Ovary (tissue), 7 donors: ENCODE measurements at regions not wholly inside any gene's neighbourhood (a gene's known extent, or its start where the extent isn't known, plus 50 kb on each side); places are given as distances from the start of the nearest gene placed in this dataset.

Experiments
- DNase-seq, 5 donors: peaks; one replicate each; pipeline ENCODE4 v3.0.0-alpha.2; 2019 to 2020
- H3K27ac ChIP-seq, 2 donors: fragments of 200-600 bp; one replicate each; pipeline versions ENCODE4 v1.5.1 to v1.8.0; 2019 to 2022
- H3K27me3 ChIP-seq: fragments of 200-600 bp; one replicate; pipeline ENCODE4 v1.8.0; 2022
- H3K36me3 ChIP-seq: fragments of 200-600 bp; sonication (generic); one replicate; pipeline ENCODE4 v1.5.1; 2019
- H3K4me1 ChIP-seq: one replicate; pipeline ENCODE4 v1.8.1; 2013; ENCODE audit warnings: mild to moderate bottlenecking, moderate library complexity; ENCODE audit not compliant: insufficient read depth
- H3K4me3 ChIP-seq: fragments of 200-600 bp; sonication (generic); one replicate; pipeline ENCODE4 v1.5.1; 2017
- H3K9me3 ChIP-seq, 2 donors: fragments of 200-600 bp in 1 of 2; sonication (generic) in 1 of 2; one replicate each; pipeline versions ENCODE4 v1.5.1 to v1.8.1; 2013 to 2019; ENCODE audit warnings: mild to moderate bottlenecking in 1 of 2, moderate library complexity in 1 of 2
- CTCF ChIP-seq, 3 donors: fragments of 450-650 bp in 2 of 3; fragments of 200-600 bp in 1 of 3; IDR thresholded peaks; one replicate each; pipeline versions ENCODE4 v1.5.1 to v1.8.0; 2016 to 2022; ENCODE audit warnings: antibody characterized with exemption in 3 of 3, mild to moderate bottlenecking in 1 of 3
- EP300 ChIP-seq: sonication (generic); formaldehyde crosslinking; IDR thresholded peaks from one replicate; pipeline ENCODE4 v1.6.1; 2017; ENCODE audit warnings: antibody characterized with exemption
- POLR2A ChIP-seq: fragments of 450-650 bp; IDR thresholded peaks from one replicate; pipeline ENCODE4 v1.6.1; 2017; ENCODE audit warnings: antibody characterized with exemption, mild to moderate bottlenecking, moderate library complexity
- WGBS, 3 donors: extraction: QIAGEN DNeasy Blood & Tissue Kit in 1 of 3; methylation state at CpG; one replicate each; pipeline versions ENCODE4 v1.1.5 to v1.1.7; 2013 to 2017; 5-methylcytosine and 5-hydroxymethylcytosine counted together
- intact Hi-C, 4 donors: fragments of 100-400 bp; cut with DNase I; formaldehyde crosslinking; loops; one replicate each; pipeline versions ENCODE4 v1.11.0 to v1.15.1; 2022 to 2023
- donor health status: DM: no; HTN: no; CAD: no; lungs with moderate emphysema.
- donor health status: DM: no; HTN: no; CAD: no.
- donor health status: Bipolar disorder and iron deficiency.
- donor health status: DM: no; HTN: no; CAD: no.
- donor health status: DM: yes; HTN: yes; CAD: no.

DNA sequence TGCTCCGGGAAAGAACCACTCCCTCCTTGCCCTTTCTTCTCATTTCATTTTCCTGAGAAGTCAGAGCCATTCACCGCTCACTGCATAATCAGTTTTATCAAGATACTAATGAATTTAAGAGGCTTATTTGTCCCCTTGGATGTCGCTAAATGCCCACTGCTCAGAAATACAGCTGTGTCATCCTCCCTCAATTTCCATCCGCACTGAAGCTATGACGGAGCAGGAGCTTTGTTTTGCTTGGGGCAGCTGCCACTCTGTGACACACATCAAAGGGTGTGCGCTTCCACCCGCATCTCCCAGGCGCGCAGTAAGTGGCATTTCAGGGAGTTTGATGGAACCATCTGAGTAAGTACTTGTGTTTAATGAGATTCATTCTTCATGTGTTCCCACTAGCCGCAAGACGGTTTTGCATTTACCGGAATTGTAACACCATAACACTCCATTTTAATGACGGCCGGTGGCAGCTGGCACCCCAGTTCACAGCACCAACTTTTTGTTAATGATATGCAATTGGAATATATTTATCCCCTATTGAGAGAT lies 103.8 kb upstream of the PARD3 start:
- Histone ChIP-seq H3K4me1 (peaks cover 1% of the 10 kb centered on the region), H3K27me3 (no peaks in the 10 kb centered on the region), H3K27ac (no peak overlapping the region), H3K4me3 (no peak overlapping the region), H3K36me3 (no peaks in the 10 kb centered on the region), H3K9me3 (no peaks in the 10 kb centered on the region)
- intact Hi-C loops: no loop called here
- DNase-seq: no peak
- WGBS, 3 donors: 88 to 91% (median 89%) methylated on average over 14 of the region's 14 CpGs
- TF ChIP-seq POLR2A (no peak), EP300 (no peak), CTCF (IDR thresholded peaks at IDR 0.05) (no peak)

DNA sequence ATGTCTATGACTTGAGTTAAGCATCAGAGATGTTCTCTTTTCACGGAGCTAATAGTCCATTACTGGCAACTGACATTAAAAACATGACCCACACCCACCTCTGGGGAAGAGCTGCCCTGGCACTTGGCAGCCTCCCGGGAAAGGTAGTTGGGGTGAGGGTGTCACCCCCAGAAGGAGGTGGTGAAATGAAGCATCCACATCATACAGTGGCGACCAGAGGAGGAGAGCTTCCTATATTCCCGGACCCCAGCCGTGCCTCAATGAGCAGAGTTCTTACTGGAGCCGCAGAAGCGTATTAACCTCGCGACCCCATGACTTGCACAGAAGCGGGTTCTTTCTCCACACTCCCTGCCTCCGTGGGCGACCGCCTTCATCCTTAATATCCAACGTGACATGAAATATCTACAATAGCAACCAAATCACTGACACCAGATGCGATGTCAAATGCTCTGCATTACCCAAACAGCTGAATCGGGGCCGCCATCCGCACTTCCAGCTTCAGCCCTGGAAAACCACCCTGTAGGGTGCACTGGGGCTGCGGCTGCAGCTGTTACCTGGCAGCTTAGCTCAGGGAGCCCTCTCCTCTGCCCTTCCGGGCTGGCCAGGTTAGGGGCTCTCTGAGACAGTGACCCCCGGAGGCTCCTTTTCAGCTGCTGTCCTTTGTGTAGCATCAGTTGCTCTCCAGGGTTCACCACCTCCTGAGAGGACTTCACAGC lies 103.1 kb upstream of the PARD3 start:
- H3K36me3 ChIP-seq: no peaks in the 10 kb centered on the region
- no peak for TF ChIP-seq CTCF (IDR thresholded peaks at IDR 0.05)
- no peak for TF ChIP-seq POLR2A
- TF ChIP-seq EP300: no peak
- no peaks in the 10 kb centered on the region for H3K27me3 ChIP-seq
- DNase-seq: no peak
- no peaks in the 10 kb centered on the region for H3K9me3 ChIP-seq
- WGBS, 3 donors: 88 to 91% (median 90%) methylated on average over 21 of the region's 21 CpGs
- H3K27ac ChIP-seq: no peak overlapping the region
- H3K4me1 ChIP-seq: peaks cover 1% of the 10 kb centered on the region
- intact Hi-C loops: no loop called here
- no peak overlapping the region for H3K4me3 ChIP-seq

GRCh38 chr10:34916314-34916713 lies 101.2 kb upstream of the PARD3 start:
- Histone ChIP-seq H3K36me3 (no peaks in the 10 kb centered on the region), H3K27ac (peak overlapping the region in 1 of 2 donors; percentile 13), H3K4me1 (peaks cover 1% of the 10 kb centered on the region), H3K9me3 (no peaks in the 10 kb centered on the region), H3K27me3 (no peaks in the 10 kb centered on the region), H3K4me3 (no peak overlapping the region)
- WGBS, 3 donors: 5 to 23% (median 16%) methylated on average over 3 of the region's 3 CpGs
- no peak for TF ChIP-seq CTCF (IDR thresholded peaks at IDR 0.05)
- TF ChIP-seq POLR2A: no peak
- TF ChIP-seq EP300: no peak
- intact Hi-C loops: no loop called here
- DNase-seq: peak in 1 of 5 donors; percentile 21

GRCh38 chr10:34912771-34913170 lies 97.7 kb upstream of the PARD3 start:
- Histone ChIP-seq H3K27me3 (no peaks in the 10 kb centered on the region), H3K36me3 (no peaks in the 10 kb centered on the region), H3K9me3 (no peaks in the 10 kb centered on the region), H3K4me3 (no peak overlapping the region), H3K4me1 (peaks cover 1% of the 10 kb centered on the region), H3K27ac (no peak overlapping the region)
- 94 to 97% (median 95%) methylated on average over 5 of the region's 5 CpGs for WGBS, 3 donors
- intact Hi-C loops: no loop called here
- TF ChIP-seq POLR2A (no peak), EP300 (no peak), CTCF (IDR thresholded peaks at IDR 0.05) (no peak)
- DNase-seq: no peak
